Smooth muscle cell (in vitro differentiated cells): ENCODE measurements at regions not wholly inside any gene's neighbourhood (a gene's known extent, or its start where the extent isn't known, plus 50 kb on each side); places are given as distances from the start of the nearest gene placed in this dataset.
A peak's percentile ranks its signal among the peaks of the same experiment; 100 is the strongest.
"Not testable (repeated sequence)": the region's sequence is repeated elsewhere in the genome, so short reads cannot be mapped to it uniquely, and the experiment has no call there.

Source experiments
- DNase-seq: peaks from one replicate; lab custom pipeline; 2025; ENCODE audit not compliant: unreplicated experiment; lab: John Stamatoyannopoulos, UW
- H2AFZ ChIP-seq: fragments of 200-600 bp; sonication (generic); 2 replicates; pipeline ENCODE4 v1.6.0; 2016; ENCODE audit warnings: antibody characterized with exemption, low read depth, mild to moderate bottlenecking
- H3F3A ChIP-seq: fragments of 200-600 bp; sonication (generic); 2 replicates; pipeline ENCODE4 v1.6.0; 2017; ENCODE audit warnings: antibody characterized with exemption, low read depth
- H3K27ac ChIP-seq: fragments of 200-600 bp; sonication (generic); 2 replicates; pipeline ENCODE4 v1.5.1; 2016; ENCODE audit warnings: low read depth, mild to moderate bottlenecking
- H3K27me3 ChIP-seq: fragments of 200-600 bp; sonication (generic); 2 replicates; pipeline ENCODE4 v1.6.1; 2016; ENCODE audit warnings: low read depth, mild to moderate bottlenecking
- H3K36me3 ChIP-seq: fragments of 200-600 bp; sonication (generic); 2 replicates; pipeline ENCODE4 v1.5.1; 2016; ENCODE audit warnings: low read depth
- H3K4me1 ChIP-seq: fragments of 200-600 bp; sonication (generic); 2 replicates; pipeline ENCODE4 v1.5.1; 2016; ENCODE audit warnings: low read depth
- H3K4me2 ChIP-seq: fragments of 200-600 bp; sonication (generic); 2 replicates; pipeline ENCODE4 v1.6.0; 2016; ENCODE audit warnings: mild to moderate bottlenecking
- H3K4me3 ChIP-seq: fragments of 200-600 bp; sonication (generic); 2 replicates; pipeline ENCODE4 v1.5.1; 2016; ENCODE audit warnings: mild to moderate bottlenecking
- H3K79me2 ChIP-seq: fragments of 200-600 bp; sonication (generic); 2 replicates; pipeline ENCODE4 v1.6.0; 2016; ENCODE audit warnings: low read depth, mild to moderate bottlenecking
- H3K9ac ChIP-seq: fragments of 200-600 bp; sonication (generic); 2 replicates; pipeline ENCODE4 v1.6.0; 2016; ENCODE audit warnings: low read depth
- H3K9me3 ChIP-seq: fragments of 200-600 bp; sonication (generic); replicated peaks from 2 replicates; pipeline ENCODE4 v1.5.1; 2016; ENCODE audit warnings: low read depth
- H4K20me1 ChIP-seq: fragments of 200-600 bp; sonication (generic); 2 replicates; pipeline ENCODE4 v1.6.0; 2016; ENCODE audit warnings: low read depth
- CTCF ChIP-seq: fragments of 200-600 bp; sonication (generic); IDR thresholded peaks from 2 replicates; pipeline ENCODE4 v1.5.1; 2017; ENCODE audit warnings: borderline replicate concordance, mild to moderate bottlenecking, antibody characterized with exemption; ENCODE audit not compliant: insufficient read depth, poor library complexity, severe bottlenecking
- WGBS: methylation state at CpG from one replicate; pipeline ENCODE4 v1.1.7; 2016; ENCODE audit warnings: low lambda C conversion rate; 5-methylcytosine and 5-hydroxymethylcytosine counted together

- TF ChIP-seq CTCF, result peak; percentile 21
- not testable (repeated sequence) for H3K4me1 ChIP-seq, H3K4me2 ChIP-seq, H3F3A ChIP-seq, H3K27me3 ChIP-seq, DNase-seq, H3K9ac ChIP-seq, H4K20me1 ChIP-seq, H3K9me3 ChIP-seq, H3K4me3 ChIP-seq, H3K36me3 ChIP-seq
- WGBS, result 20% methylated on average over 5 of the region's 5 CpGs
- Histone ChIP-seq H3K79me2 (peaks cover 19% of the 10 kb centered on the region), H2AFZ (peak overlapping the region; percentile 90), H3K27ac (peak overlapping the region; percentile 88)
Observed at GRCh38 chr13:21296991-21297390, 120.5 kb downstream of the MRPL57 start.

- Histone ChIP-seq H3K9ac (peak overlapping the region; percentile 49), H3K27ac (peak overlapping the region; percentile 88), H3K9me3 (no peaks in the 10 kb centered on the region), H4K20me1 (no peaks in the 10 kb centered on the region), H3K4me2 (peak overlapping the region; percentile 89), H3K36me3 (no peaks in the 10 kb centered on the region), H3K79me2 (peaks cover 19% of the 10 kb centered on the region), H2AFZ (peak overlapping the region; percentile 90), H3K27me3 (no peaks in the 10 kb centered on the region), H3F3A (no peaks in the 10 kb centered on the region), H3K4me3 (peak overlapping the region; percentile 88), H3K4me1 (no peaks in the 10 kb centered on the region)
- WGBS, result 90% methylated on average over 2 of the region's 2 CpGs
- TF ChIP-seq CTCF, result no peak
- DNase-seq, result no peak
Observed at GRCh38 chr13:21297447-21297846, 121.0 kb downstream of the MRPL57 start.

GRCh38 chr13:21297914-21298831 lies 121.7 kb downstream of the MRPL57 start:
- Histone ChIP-seq H3K9ac (peak overlapping the region; percentile 93), H3K4me2 (peak overlapping the region; percentile 89), H3K9me3 (no peaks in the 10 kb centered on the region), H3K4me1 (no peaks in the 10 kb centered on the region), H3F3A (no peaks in the 10 kb centered on the region), H3K79me2 (peaks cover 19% of the 10 kb centered on the region), H3K27ac (peak overlapping the region; percentile 88), H3K27me3 (no peaks in the 10 kb centered on the region), H2AFZ (peak overlapping the region; percentile 93), H3K36me3 (no peaks in the 10 kb centered on the region), H3K4me3 (peak overlapping the region; percentile 88), H4K20me1 (no peaks in the 10 kb centered on the region)
- peak; percentile 75 for TF ChIP-seq CTCF
- WGBS, result under 1% methylated on average over 73 of the region's 74 CpGs
- DNase-seq, result peak; percentile 58
